ENCODE measurements at regions not wholly inside any gene's neighbourhood (a gene's known extent, or its start where the extent isn't known, plus 50 kb on each side); places are given as distances from the start of the nearest gene placed in this dataset.

GRCh38 chr2:16271231-16271896, 331.0 kb downstream of the MYCN start:
- no peaks in the 10 kb centered on the region for H3K4me1 Mint-ChIP-seq
- no peaks in the 10 kb centered on the region for H3K36me3 Mint-ChIP-seq (ENCODE audit: low read depth)
- H3K4me3 Mint-ChIP-seq: no peak overlapping the region
- no peak for ATAC-seq
- no peak for DNase-seq
- H3K27me3 Mint-ChIP-seq: no peaks in the 10 kb centered on the region
- no peak overlapping the region for H3K27ac Mint-ChIP-seq
- no peaks in the 10 kb centered on the region for H3K9me3 Mint-ChIP-seq

GRCh38 chr2:16270441-16270840, 330.1 kb downstream of the MYCN start:
- Mint-ChIP-seq H3K9me3 (no peaks in the 10 kb centered on the region), H3K27me3 (no peaks in the 10 kb centered on the region), H3K4me1 (no peaks in the 10 kb centered on the region), H3K36me3 (ENCODE audit: low read depth) (no peaks in the 10 kb centered on the region), H3K4me3 (no peak overlapping the region), H3K27ac (no peak overlapping the region)
- ATAC-seq (no peak), DNase-seq (no peak)

- Mint-ChIP-seq H3K36me3 (ENCODE audit: low read depth) (no peaks in the 10 kb centered on the region), H3K9me3 (no peaks in the 10 kb centered on the region), H3K27ac (no peak overlapping the region), H3K4me3 (no peak overlapping the region), H3K27me3 (no peaks in the 10 kb centered on the region), H3K4me1 (no peaks in the 10 kb centered on the region)
- DNase-seq (no peak), ATAC-seq (no peak)
Measured at GRCh38 chr2:16268301-16269000, 328.1 kb downstream of the MYCN start.

GRCh38 chr2:16266571-16266970, 326.2 kb downstream of the MYCN start:
- H3K9me3 Mint-ChIP-seq: no peaks in the 10 kb centered on the region
- H3K27me3 Mint-ChIP-seq: no peaks in the 10 kb centered on the region
- no peaks in the 10 kb centered on the region for H3K36me3 Mint-ChIP-seq (ENCODE audit: low read depth)
- ATAC-seq (no peak), DNase-seq (no peak)
- H3K27ac Mint-ChIP-seq: no peak overlapping the region
- H3K4me1 Mint-ChIP-seq: no peaks in the 10 kb centered on the region
- no peak overlapping the region for H3K4me3 Mint-ChIP-seq

GRCh38 chr2:16264931-16265540, 324.7 kb downstream of the MYCN start:
- Mint-ChIP-seq H3K27me3 (no peaks in the 10 kb centered on the region), H3K36me3 (ENCODE audit: low read depth) (no peaks in the 10 kb centered on the region), H3K4me3 (no peak overlapping the region), H3K4me1 (no peaks in the 10 kb centered on the region), H3K9me3 (no peaks in the 10 kb centered on the region), H3K27ac (no peak overlapping the region)
- DNase-seq: no peak
- no peak for ATAC-seq

- Mint-ChIP-seq H3K4me3 (no peak overlapping the region), H3K36me3 (ENCODE audit: low read depth) (no peaks in the 10 kb centered on the region), H3K27ac (no peak overlapping the region), H3K4me1 (no peaks in the 10 kb centered on the region), H3K27me3 (no peaks in the 10 kb centered on the region), H3K9me3 (no peaks in the 10 kb centered on the region)
- DNase-seq: no peak
- no peak for ATAC-seq
Measured at GRCh38 chr2:16264491-16264890, 324.1 kb downstream of the MYCN start.

- DNase-seq (no peak), ATAC-seq (no peak)
- no peaks in the 10 kb centered on the region for H3K4me1 Mint-ChIP-seq
- no peaks in the 10 kb centered on the region for H3K36me3 Mint-ChIP-seq (ENCODE audit: low read depth)
- no peak overlapping the region for H3K4me3 Mint-ChIP-seq
- no peaks in the 10 kb centered on the region for H3K9me3 Mint-ChIP-seq
- no peak overlapping the region for H3K27ac Mint-ChIP-seq
- no peaks in the 10 kb centered on the region for H3K27me3 Mint-ChIP-seq
Measured at GRCh38 chr2:16263241-16263890, 323.0 kb downstream of the MYCN start.

GRCh38 chr2:16262526-16263178, 322.3 kb downstream of the MYCN start:
- H3K27me3 Mint-ChIP-seq: no peaks in the 10 kb centered on the region
- no peak overlapping the region for H3K27ac Mint-ChIP-seq
- no peaks in the 10 kb centered on the region for H3K4me1 Mint-ChIP-seq
- DNase-seq: no peak
- H3K36me3 Mint-ChIP-seq (ENCODE audit: low read depth): no peaks in the 10 kb centered on the region
- no peak for ATAC-seq
- no peak overlapping the region for H3K4me3 Mint-ChIP-seq
- no peaks in the 10 kb centered on the region for H3K9me3 Mint-ChIP-seq

GRCh38 chr2:16261791-16262190, 321.4 kb downstream of the MYCN start:
- Mint-ChIP-seq H3K4me1 (peaks cover 2% of the 10 kb centered on the region), H3K36me3 (ENCODE audit: low read depth) (no peaks in the 10 kb centered on the region), H3K4me3 (no peak overlapping the region), H3K27me3 (peaks cover 2% of the 10 kb centered on the region), H3K27ac (no peak overlapping the region), H3K9me3 (no peaks in the 10 kb centered on the region)
- no peak for DNase-seq
- no peak for ATAC-seq

GRCh38 chr2:16261071-16261470, 320.7 kb downstream of the MYCN start:
- Mint-ChIP-seq H3K4me3 (no peak overlapping the region), H3K4me1 (peaks cover 2% of the 10 kb centered on the region), H3K36me3 (ENCODE audit: low read depth) (no peaks in the 10 kb centered on the region), H3K27ac (no peak overlapping the region), H3K9me3 (no peaks in the 10 kb centered on the region), H3K27me3 (peaks cover 2% of the 10 kb centered on the region)
- ATAC-seq (no peak), DNase-seq (no peak)

GRCh38 chr2:16260041-16260830, 319.9 kb downstream of the MYCN start:
- ATAC-seq (no peak), DNase-seq (no peak)
- Mint-ChIP-seq H3K4me1 (peaks cover 2% of the 10 kb centered on the region), H3K36me3 (ENCODE audit: low read depth) (no peaks in the 10 kb centered on the region), H3K4me3 (no peak overlapping the region), H3K9me3 (no peaks in the 10 kb centered on the region), H3K27me3 (peaks cover 8% of the 10 kb centered on the region), H3K27ac (no peak overlapping the region)

GRCh38 chr2:16259010-16259409, 318.7 kb downstream of the MYCN start:
- no peak for DNase-seq
- Mint-ChIP-seq H3K36me3 (ENCODE audit: low read depth) (no peaks in the 10 kb centered on the region), H3K4me3 (no peak overlapping the region), H3K9me3 (no peaks in the 10 kb centered on the region), H3K27ac (no peak overlapping the region), H3K4me1 (peaks cover 2% of the 10 kb centered on the region), H3K27me3 (peaks cover 12% of the 10 kb centered on the region)
- ATAC-seq: no peak

GRCh38 chr2:16258350-16258749, 318.0 kb downstream of the MYCN start:
- Mint-ChIP-seq H3K27me3 (peaks cover 12% of the 10 kb centered on the region), H3K4me3 (no peak overlapping the region), H3K36me3 (ENCODE audit: low read depth) (no peaks in the 10 kb centered on the region), H3K4me1 (peaks cover 2% of the 10 kb centered on the region), H3K27ac (no peak overlapping the region), H3K9me3 (no peaks in the 10 kb centered on the region)
- ATAC-seq (no peak), DNase-seq (no peak)

Measured in activated naive CD8-positive, alpha-beta T cell treated with anti-CD3 and anti-CD28 coated beads, Interleukin-2, amount 50 U/mL, for 24 hours (primary cell).